DOHH2 (cell line): ENCODE measurements at regions not wholly inside any gene's neighbourhood (a gene's known extent, or its start where the extent isn't known, plus 50 kb on each side); places are given as distances from the start of the nearest gene placed in this dataset.

Experiments used
- CTCF ChIP-seq: fragments of 200-600 bp; sonication (generic); IDR thresholded peaks from one replicate; pipeline ENCODE4 v1.5.1; 2014; ENCODE audit warnings: antibody characterized with exemption, mild to moderate bottlenecking, low read depth, low read length; ENCODE audit not compliant: poor library complexity, severe bottlenecking
- EZH2phosphoT487 ChIP-seq: fragments of 200-600 bp; sonication (generic); IDR thresholded peaks from 2 replicates; pipeline ENCODE4 v1.6.1; 2017; ENCODE audit warnings: borderline replicate concordance, mild to moderate bottlenecking, antibody characterized with exemption, low read length, moderate library complexity, mixed read lengths

- TF ChIP-seq CTCF (no peak), EZH2phosphoT487 (no peak)
Observed at GRCh38 chr20:17838921-17839320, 129.7 kb downstream of the SNX5 start.
